PC-9 (cell line): ENCODE measurements at regions not wholly inside any gene's neighbourhood (a gene's known extent, or its start where the extent isn't known, plus 50 kb on each side); places are given as distances from the start of the nearest gene placed in this dataset.

ENCODE experiments used
- BruUV-seq: library from RNA; stranded (reverse); fragments of 400-500 nt; replicated peaks from 2 replicates; lab custom pipeline; 2021; lab: Mats Ljungman, UMichigan
- CTCF ChIA-PET: fragments of 300-600 bp; sonication (Branson Sonifier 250); formaldehyde crosslinking; loops from one replicate; lab custom pipeline; 2022; ENCODE audit warnings: antibody characterized with exemption; lab: Charles Lee
- POLR2A ChIA-PET: fragments of 300-600 bp; sonication (Branson Sonifier 250); formaldehyde crosslinking; loops from one replicate; lab custom pipeline; 2022; ENCODE audit warnings: antibody characterized with exemption; ENCODE audit not compliant: unreplicated experiment; lab: Charles Lee
- DNase-seq, 2 experiments: peaks; one replicate each; pipeline versions ENCODE4 v3.0.0 to v3.0.0-alpha.2; 2015 to 2022; ENCODE audit warnings: mixed read lengths in 1 of 2
- H2AFZ ChIP-seq: fragments of 200-600 bp; sonication (generic); 2 replicates; pipeline ENCODE4 v1.8.1; 2017; ENCODE audit warnings: antibody characterized with exemption
- H3F3A ChIP-seq: fragments of 200-600 bp; sonication (generic); 2 replicates; pipeline ENCODE4 v1.8.1; 2017; ENCODE audit warnings: antibody characterized with exemption, mild to moderate bottlenecking, low read depth; ENCODE audit not compliant: insufficient read depth
- H3K27ac ChIP-seq: fragments of 200-600 bp; sonication (generic); 2 replicates; pipeline ENCODE4 v1.6.1; 2016; ENCODE audit warnings: mixed run types
- H3K27me3 ChIP-seq: fragments of 200-600 bp; sonication (generic); 2 replicates; pipeline ENCODE4 v1.6.1; 2016; ENCODE audit warnings: low read depth, mixed run types; ENCODE audit not compliant: insufficient read depth
- H3K36me3 ChIP-seq: fragments of 200-600 bp; sonication (generic); 2 replicates; pipeline ENCODE4 v1.6.1; 2016; ENCODE audit warnings: low read depth, mixed run types
- H3K4me1 ChIP-seq: fragments of 200-600 bp; sonication (generic); replicated peaks from 2 replicates; pipeline ENCODE4 v1.6.1; 2016; ENCODE audit warnings: mixed run types; ENCODE audit not compliant: insufficient read depth
- H3K4me2 ChIP-seq: fragments of 200-600 bp; sonication (generic); 2 replicates; pipeline ENCODE4 v1.6.1; 2017; ENCODE audit warnings: mixed run types
- H3K4me3 ChIP-seq: fragments of 200-600 bp; sonication (generic); 2 replicates; pipeline ENCODE4 v1.6.1; 2016; ENCODE audit warnings: mixed run types
- H3K79me2 ChIP-seq: fragments of 200-600 bp; sonication (generic); 2 replicates; pipeline ENCODE4 v1.6.1; 2017; ENCODE audit warnings: low read depth, mixed run types
- H3K9me2 ChIP-seq: fragments of 200-600 bp; sonication (generic); 2 replicates; pipeline ENCODE4 v1.8.1; 2017; ENCODE audit warnings: mild to moderate bottlenecking; ENCODE audit not compliant: insufficient read depth
- H3K9me3 ChIP-seq: fragments of 200-600 bp; sonication (generic); 2 replicates; pipeline ENCODE4 v1.8.1; 2016; ENCODE audit warnings: low read depth; ENCODE audit not compliant: insufficient read depth
- H4K20me1 ChIP-seq: fragments of 200-600 bp; sonication (generic); 2 replicates; pipeline ENCODE4 v1.8.1; 2017; ENCODE audit not compliant: insufficient read depth
- EZH2 ChIP-seq: fragments of 200-600 bp; sonication (generic); IDR thresholded peaks from 2 replicates; pipeline ENCODE4 v1.8.0; 2017; ENCODE audit warnings: antibody characterized with exemption, low read depth
- intact Hi-C: fragments of 100-400 bp; cut with micrococcal nuclease; formaldehyde crosslinking; loops from one replicate; pipeline ENCODE4 v1.10.0; 2022; ENCODE audit not compliant: unreplicated experiment
- TF ChIP-seq, protein P1 (sequence below): fragments of 200-600 bp; sonication (generic); conservative IDR thresholded peaks from 2 replicates; pipeline ENCODE4 v1.6.1; 2017; ENCODE audit warnings: mixed run types, antibody characterized with exemption, mild to moderate bottlenecking, moderate library complexity

- H3F3A ChIP-seq = no peaks in the 10 kb centered on the region
- H3K9me3 ChIP-seq = no peaks in the 10 kb centered on the region
- no peak overlapping the region for H3K4me2 ChIP-seq
- H3K4me3 ChIP-seq = no peak overlapping the region
- H2AFZ ChIP-seq = no peak overlapping the region
- intact Hi-C loops = no loop called here
- ChIA-PET CTCF (no interaction called here), POLR2A (no interaction called here)
- H3K9me2 ChIP-seq = no peaks in the 10 kb centered on the region
- TF ChIP-seq EZH2 = no peak
- TF ChIP-seq, protein P1, sequence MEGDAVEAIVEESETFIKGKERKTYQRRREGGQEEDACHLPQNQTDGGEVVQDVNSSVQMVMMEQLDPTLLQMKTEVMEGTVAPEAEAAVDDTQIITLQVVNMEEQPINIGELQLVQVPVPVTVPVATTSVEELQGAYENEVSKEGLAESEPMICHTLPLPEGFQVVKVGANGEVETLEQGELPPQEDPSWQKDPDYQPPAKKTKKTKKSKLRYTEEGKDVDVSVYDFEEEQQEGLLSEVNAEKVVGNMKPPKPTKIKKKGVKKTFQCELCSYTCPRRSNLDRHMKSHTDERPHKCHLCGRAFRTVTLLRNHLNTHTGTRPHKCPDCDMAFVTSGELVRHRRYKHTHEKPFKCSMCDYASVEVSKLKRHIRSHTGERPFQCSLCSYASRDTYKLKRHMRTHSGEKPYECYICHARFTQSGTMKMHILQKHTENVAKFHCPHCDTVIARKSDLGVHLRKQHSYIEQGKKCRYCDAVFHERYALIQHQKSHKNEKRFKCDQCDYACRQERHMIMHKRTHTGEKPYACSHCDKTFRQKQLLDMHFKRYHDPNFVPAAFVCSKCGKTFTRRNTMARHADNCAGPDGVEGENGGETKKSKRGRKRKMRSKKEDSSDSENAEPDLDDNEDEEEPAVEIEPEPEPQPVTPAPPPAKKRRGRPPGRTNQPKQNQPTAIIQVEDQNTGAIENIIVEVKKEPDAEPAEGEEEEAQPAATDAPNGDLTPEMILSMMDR = no peak
- H3K79me2 ChIP-seq = no peaks in the 10 kb centered on the region
- no peak overlapping the region for H3K27ac ChIP-seq
- no peaks in the 10 kb centered on the region for H3K4me1 ChIP-seq
- peaks cover 80% of the 10 kb centered on the region for H3K27me3 ChIP-seq
- BruUV-seq = no TSS peak
- no peaks in the 10 kb centered on the region for H3K36me3 ChIP-seq
- no peak for DNase-seq
- no peaks in the 10 kb centered on the region for H4K20me1 ChIP-seq
Measured at GRCh38 chr6:170205126-170205525, 85.8 kb downstream of the DLL1 start.

DNA sequence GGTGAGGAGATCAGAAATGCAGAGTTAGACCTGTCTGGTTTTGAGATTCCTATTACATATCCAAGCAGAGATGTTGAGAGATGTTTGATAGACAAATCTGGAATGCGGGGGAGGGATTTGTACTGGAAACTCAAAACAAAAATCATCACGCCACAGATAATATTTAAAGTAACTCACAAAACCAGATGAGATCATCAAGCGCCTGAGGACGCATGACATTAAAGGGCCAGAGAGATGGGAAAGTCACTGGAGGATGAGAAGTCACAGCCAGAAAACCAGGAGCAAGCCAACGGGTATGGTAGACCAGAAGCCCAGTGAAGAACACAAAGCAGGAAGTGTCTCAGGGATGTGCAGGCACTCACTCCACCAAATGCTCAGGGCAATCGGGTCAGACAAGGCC is 87.7 kb downstream of the DLL1 start:
- no peaks in the 10 kb centered on the region for H3K9me2 ChIP-seq
- no peak overlapping the region for H2AFZ ChIP-seq
- no peak overlapping the region for H3K27ac ChIP-seq
- DNase-seq = no peak
- BruUV-seq = no TSS peak
- peaks cover 76% of the 10 kb centered on the region for H3K27me3 ChIP-seq
- no peaks in the 10 kb centered on the region for H3K79me2 ChIP-seq
- H3K4me1 ChIP-seq = no peaks in the 10 kb centered on the region
- no peak overlapping the region for H3K4me3 ChIP-seq
- TF ChIP-seq, protein P1 = no peak
- no peak for TF ChIP-seq EZH2
- CTCF ChIA-PET = no interaction called here
- H4K20me1 ChIP-seq = no peaks in the 10 kb centered on the region
- intact Hi-C loops = no loop called here
- POLR2A ChIA-PET = no interaction called here
- no peaks in the 10 kb centered on the region for H3K36me3 ChIP-seq
- H3F3A ChIP-seq = no peaks in the 10 kb centered on the region
- no peak overlapping the region for H3K4me2 ChIP-seq
- no peaks in the 10 kb centered on the region for H3K9me3 ChIP-seq

GRCh38 chr6:170202416-170203135 is 88.3 kb downstream of the DLL1 start:
- Histone ChIP-seq H2AFZ (no peak overlapping the region), H3K9me3 (no peaks in the 10 kb centered on the region), H3K79me2 (no peaks in the 10 kb centered on the region), H3K9me2 (no peaks in the 10 kb centered on the region), H3K36me3 (no peaks in the 10 kb centered on the region), H3K4me1 (no peaks in the 10 kb centered on the region), H3K4me3 (no peak overlapping the region), H3F3A (no peaks in the 10 kb centered on the region), H3K4me2 (no peak overlapping the region), H3K27me3 (peaks cover 72% of the 10 kb centered on the region), H4K20me1 (no peaks in the 10 kb centered on the region), H3K27ac (no peak overlapping the region)
- BruUV-seq = no TSS peak
- TF ChIP-seq, protein P1 = no peak
- TF ChIP-seq EZH2 = no peak
- no peak for DNase-seq
- CTCF ChIA-PET = no interaction called here
- intact Hi-C loops = no loop called here
- POLR2A ChIA-PET = no interaction called here
